PFSK-1 (cell line): ENCODE measurements at regions not wholly inside any gene's neighbourhood (a gene's known extent, or its start where the extent isn't known, plus 50 kb on each side); places are given as distances from the start of the nearest gene placed in this dataset.

ENCODE experiments used
- POLR2AphosphoS5 ChIP-seq: IDR thresholded peaks from 2 replicates; pipeline ENCODE4 v1.6.1; 2012; ENCODE audit warnings: low read depth, mild to moderate bottlenecking, control low read depth, low read length, moderate library complexity
- SIN3A ChIP-seq: IDR thresholded peaks from 2 replicates; pipeline ENCODE4 v1.6.1; 2012; ENCODE audit warnings: mild to moderate bottlenecking, low read length, moderate library complexity, borderline replicate concordance; ENCODE audit not compliant: insufficient read depth
- TAF1 ChIP-seq: IDR thresholded peaks from 2 replicates; pipeline ENCODE4 v1.6.1; 2012; ENCODE audit warnings: low read length, control low read depth, borderline replicate concordance; ENCODE audit not compliant: insufficient read depth

- TF ChIP-seq TAF1: no peak
- no peak for TF ChIP-seq POLR2AphosphoS5
- TF ChIP-seq SIN3A: no peak
Measured at GRCh38 chrX:68936126-68936525, 107.3 kb downstream of the EFNB1 start.
